UCSD-AML1 (cell line): ENCODE measurements at regions not wholly inside any gene's neighbourhood (a gene's known extent, or its start where the extent isn't known, plus 50 kb on each side); places are given as distances from the start of the nearest gene placed in this dataset.

ENCODE experiments used
- DNase-seq: peaks from one replicate; lab custom pipeline; 2025; ENCODE audit not compliant: unreplicated experiment; lab: John Stamatoyannopoulos, UW

DNA sequence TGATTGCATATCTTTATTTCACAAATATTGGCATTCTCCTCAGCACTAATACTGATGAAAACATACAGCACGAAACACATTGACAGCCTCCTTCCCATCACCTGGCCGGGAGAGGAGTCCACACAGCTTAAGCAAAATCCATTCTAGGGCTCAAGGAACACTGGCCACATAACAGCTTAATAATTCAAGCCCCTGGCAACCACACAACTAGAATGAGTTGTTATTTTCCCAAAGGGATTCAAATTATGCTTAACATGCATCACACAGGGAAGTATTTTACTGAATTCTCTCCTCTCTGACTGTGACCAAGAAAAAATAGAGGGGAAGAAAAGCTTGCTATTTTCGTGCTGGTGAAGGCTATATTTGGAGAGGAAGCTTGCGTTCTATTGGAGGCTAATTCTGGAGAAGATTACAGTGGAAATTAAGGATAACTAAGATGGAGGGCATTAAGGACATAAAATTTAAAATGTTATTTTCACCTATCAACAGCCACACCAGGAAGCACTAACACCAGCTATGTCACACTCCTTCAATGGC lies 198.5 kb downstream of the ADGRG6 start:
- no peak for DNase-seq

GRCh38 chr6:142501795-142502194 lies 200.0 kb downstream of the ADGRG6 start:
- no peak for DNase-seq

- DNase-seq = no peak
Observed at GRCh38 chr6:142507065-142507464, 205.3 kb downstream of the ADGRG6 start.

- no peak for DNase-seq
Observed at GRCh38 chr6:142510211-142510610, 208.4 kb downstream of the ADGRG6 start.

DNA sequence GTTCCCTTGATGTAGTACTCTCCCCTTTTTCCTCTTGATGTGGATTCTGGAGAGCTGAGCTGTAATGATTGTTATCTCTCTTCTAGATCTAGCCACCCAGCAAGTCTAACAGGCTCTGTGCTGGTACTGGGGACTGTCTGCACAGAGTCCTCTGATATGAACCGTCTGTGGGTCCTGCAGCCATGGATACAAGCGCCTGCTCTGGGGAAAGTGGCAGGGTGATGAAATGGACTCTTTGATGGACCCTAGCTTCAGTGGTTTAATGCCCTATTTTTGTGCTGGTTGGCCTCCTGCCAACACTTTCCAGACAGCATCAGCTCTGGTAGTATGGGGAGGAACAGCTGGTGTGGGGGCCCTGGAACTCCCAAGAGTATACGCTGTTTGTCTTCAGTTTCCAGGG lies 216.3 kb downstream of the ADGRG6 start:
- DNase-seq = no peak

DNA sequence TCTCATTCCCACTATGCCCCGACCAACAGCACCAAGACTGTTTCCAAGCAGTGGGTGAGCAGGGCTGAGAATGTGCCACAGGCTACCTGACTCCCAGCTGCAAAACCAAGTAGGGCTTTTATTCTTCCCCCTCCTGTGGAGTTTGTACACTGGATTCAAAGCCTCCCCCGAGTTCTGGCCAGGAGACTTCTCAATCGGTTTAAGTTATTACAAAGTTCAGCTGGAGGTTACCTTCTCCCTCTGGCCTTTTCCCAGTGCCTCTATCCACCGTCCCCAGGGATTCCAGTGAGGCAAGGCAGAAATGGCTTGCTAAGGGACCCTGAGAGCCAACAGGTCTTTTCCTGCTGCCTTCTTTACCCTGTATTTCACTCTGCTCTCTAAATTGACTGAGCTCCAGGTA lies 217.0 kb downstream of the ADGRG6 start:
- DNase-seq = no peak

DNA sequence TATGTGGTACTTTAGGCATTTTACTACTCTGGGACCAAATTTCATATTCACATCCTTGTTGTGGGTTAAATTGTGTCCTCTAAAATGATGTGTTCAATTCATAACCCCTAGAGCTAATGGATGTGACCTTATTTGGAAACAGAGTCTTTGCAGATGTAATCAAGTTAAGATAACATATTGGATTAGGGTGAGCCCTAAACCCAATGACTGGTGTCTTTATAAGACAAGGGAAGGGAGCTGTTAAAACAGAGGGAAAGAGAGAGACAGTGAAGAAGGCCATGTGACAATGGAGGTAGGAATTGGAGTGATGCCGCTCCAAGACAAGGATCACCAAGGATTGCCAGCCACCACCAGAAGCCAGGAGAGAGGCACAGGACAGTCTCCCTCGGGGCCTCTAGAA lies 220.0 kb downstream of the ADGRG6 start:
- no peak for DNase-seq

DNA sequence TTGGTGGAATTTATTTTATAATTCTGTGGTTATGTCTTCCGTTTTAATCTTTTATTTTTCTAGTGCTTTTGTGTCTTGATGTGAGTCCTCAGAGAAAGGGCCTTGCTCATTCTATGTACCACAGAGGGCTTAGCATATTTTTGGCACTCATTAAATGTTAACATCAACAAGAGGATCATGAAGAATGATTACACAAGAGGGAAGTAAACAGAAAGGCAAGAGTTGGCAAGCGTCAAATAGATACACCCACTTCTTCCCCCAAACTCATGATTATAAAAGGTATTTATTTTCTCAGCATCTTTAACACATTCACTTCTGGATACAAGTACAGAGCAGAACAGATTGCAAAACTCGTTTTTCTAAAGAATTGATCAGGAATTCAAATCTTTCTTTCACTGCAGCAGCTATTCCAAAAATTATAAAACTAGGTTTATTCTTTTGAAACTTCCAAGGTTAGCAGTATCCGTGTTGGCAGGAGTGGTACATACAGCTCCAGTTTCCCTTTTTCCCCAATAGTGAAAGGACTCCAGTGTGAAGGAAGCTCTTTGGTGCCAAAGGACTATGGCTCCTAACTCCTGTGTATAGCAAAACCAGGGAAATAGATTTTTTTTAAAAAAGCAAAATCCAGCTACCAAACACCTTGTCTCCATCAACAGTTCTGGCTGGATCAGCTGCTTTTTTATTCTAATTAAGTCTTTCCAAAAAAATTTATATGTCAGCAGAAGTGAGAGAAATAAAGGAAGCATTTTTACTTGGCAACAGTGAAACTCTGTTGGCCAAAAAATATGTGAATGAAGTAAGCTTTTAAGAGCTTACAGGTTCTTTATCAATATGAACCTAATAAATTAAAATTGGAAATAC lies 221.9 kb downstream of the ADGRG6 start:
- no peak for DNase-seq

DNA sequence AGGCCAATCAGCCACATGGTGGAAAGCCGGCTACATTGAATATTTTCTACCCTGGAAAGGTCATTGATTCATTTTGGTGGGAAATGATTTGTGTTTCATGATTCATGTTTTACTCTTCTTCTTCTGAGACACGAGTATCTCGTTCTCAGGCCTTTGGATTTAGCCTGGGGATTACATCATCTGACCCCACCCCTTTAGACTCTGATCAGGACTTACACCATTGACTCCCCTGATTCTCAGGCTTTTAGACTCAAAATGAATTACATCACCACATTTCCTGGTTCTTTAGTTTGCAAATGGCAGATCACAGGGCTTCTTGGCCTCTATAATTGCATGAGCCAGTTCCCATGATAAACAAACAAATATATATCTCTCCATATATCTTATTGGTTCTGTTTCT lies 228.8 kb downstream of the ADGRG6 start:
- no peak for DNase-seq

DNA sequence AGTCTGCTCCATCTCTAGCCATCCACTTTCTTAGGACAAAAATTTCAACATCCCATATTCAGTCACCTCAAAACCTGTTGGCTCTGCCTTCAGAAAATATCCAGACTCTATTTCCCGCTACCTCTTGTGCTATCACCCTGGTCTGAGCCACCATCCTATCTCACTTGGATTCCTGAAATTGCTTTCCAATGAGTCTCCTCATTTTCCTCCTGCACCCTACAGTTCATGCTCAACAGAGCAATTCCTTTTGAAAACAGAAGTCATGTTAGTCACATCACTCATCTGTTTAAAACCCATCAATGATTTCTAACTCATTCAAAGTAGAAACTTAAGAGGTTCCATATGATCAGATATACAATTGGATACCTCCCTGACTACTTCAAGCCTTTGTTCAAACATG lies 229.9 kb downstream of the ADGRG6 start:
- DNase-seq = no peak

DNA sequence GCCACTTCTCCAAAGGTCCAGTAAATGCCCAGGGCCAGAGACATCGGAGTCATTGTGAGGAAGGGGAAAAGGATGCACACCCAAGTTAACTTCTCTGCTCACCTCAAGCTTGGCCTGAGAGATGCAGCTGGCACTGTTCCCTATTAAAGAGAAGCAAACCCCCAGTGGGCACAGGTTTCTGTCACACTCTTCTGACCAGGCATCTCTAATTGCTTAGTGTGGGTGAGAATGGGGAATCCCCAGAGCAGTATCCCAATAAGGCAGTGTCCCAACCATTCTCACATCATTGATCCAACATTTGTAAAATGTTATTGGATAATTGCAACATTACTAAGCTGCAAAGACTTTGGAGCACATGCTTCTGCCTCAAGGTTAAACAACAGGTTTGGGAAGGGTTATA lies 232.3 kb downstream of the ADGRG6 start:
- DNase-seq = no peak

- DNase-seq = no peak
Observed at GRCh38 chr6:142534484-142534883, 232.7 kb downstream of the ADGRG6 start.

- peak; percentile 29 for DNase-seq
Observed at GRCh38 chr6:142537612-142538478, 236.0 kb downstream of the ADGRG6 start.

DNA sequence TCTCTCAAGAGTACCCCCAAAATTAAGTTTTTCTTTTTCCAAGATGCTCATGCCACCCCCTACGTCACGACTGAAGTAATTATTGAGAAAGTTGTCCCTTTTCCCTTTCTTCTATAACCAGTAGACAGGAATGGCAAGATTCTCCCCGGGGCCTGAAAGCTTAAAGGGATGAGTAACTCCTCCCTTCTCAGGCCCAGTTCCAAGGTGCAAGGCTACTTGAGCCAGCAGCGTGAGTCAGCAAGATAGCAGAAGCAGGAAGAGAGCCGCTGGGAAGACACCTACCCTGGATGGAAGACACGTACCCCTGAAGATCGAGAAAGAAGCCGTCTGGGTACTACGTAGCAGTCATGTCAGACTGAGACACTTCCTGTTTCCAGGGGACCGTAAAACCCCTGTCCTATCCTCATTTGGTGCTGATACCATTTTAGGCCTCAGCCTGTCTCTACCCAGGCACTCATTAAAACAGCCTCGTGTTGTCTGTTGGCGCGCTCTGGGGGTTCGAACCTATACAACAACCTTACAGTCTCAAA lies 241.0 kb downstream of the ADGRG6 start:
- no peak for DNase-seq

DNA sequence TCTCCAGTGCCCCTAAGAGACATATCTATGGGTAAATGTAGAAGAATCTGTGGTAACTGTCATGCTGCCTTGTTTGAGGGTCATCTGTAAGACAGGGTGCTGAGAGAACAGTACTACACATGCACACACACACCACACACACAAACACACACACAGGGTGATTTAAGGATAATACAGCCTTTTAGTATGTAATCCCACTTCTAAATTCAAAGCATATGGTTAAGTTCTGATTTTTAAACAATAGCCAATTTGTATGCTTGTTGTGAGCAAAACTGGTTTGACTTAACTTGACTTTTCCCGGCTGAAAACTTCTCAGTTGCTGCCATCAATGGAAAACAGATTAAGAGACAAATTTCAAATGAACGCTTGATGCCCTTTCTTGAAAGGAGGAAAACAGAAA lies 241.8 kb downstream of the ADGRG6 start:
- DNase-seq = no peak

- no peak for DNase-seq
Observed at GRCh38 chr6:142544199-142544838, 242.5 kb downstream of the ADGRG6 start.

DNA sequence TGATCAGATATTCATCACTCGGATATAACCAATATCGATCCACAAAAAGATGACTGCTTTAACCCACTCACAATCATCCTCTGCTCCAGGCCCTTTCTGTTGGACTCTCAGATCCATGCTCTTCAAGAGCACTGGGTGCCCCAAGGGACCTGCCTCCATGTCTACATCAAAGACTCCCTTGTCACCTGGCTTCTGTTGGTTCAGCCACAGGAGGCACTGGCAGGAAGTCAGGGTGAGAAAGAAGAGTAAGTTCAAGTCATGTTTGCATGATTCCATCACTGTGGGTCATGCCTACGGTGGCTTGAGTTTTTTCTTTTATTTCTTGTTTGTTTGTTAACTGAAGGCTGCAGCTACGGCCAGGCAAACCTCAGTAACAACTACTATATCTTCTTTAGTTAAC lies 243.3 kb downstream of the ADGRG6 start:
- no peak for DNase-seq

DNA sequence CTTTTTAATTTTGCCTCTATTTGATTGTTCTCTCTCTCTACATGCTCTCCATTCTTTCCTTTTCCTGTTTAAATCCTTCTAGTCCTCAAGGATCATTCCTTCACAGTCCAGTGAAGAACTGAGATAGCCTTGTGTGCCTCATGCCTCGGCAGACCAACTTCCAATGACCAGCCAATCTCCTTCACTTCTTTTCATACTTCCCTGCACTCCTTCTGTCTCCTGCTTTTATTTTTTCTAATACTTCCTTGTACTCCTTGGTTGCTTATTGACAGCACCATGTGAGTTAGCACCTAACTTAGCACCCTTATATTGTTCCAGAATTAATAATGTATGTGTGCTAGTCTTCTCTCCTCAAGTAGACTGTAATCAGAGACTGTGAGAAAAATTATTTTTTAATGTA lies 246.8 kb downstream of the ADGRG6 start:
- no peak for DNase-seq

DNA sequence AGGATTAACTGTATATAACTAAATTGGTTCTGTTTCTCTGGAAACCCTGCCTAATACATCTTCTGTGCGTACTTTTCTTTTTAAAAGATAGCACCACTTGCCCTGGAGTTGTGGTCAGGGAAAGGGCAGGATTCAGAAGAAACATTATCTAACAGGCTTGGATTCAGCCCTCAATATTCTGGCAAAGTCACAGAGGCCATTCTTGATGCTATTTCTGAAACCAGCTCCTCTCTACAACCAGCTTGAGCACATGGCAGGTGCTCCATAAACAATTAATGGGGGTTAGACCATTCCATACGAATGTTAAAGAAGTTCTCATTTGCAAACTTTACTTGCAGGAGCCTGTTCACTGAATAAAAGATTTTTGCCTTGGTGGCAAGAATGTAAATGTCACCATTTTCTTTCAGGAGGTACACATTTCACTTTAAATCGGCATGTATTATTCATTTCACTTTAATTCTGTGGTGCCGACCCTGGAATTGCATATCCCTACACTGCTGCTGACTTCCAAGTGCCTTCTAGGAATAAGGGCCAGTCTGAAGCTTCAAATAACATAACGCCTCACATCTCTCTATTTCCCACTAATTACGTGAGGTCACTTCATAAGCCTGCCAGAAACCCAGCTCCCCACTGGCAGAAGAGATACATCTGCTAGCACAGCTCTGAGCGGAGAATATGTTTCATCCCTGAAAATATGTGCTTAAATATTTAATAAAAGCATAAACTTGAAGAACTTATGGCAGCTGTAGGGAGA lies 248.7 kb downstream of the ADGRG6 start:
- DNase-seq = no peak

- no peak for DNase-seq
Observed at GRCh38 chr6:142551274-142551811, 249.5 kb downstream of the ADGRG6 start.
